Anterior cingulate cortex (tissue), 58 donors: ENCODE measurements at regions not wholly inside any gene's neighbourhood (a gene's known extent, or its start where the extent isn't known, plus 50 kb on each side); places are given as distances from the start of the nearest gene placed in this dataset.

Experiments
- DNase-seq, 58 donors: peaks; one replicate each; lab custom pipeline; 2025; lab: John Stamatoyannopoulos, UW

DNA sequence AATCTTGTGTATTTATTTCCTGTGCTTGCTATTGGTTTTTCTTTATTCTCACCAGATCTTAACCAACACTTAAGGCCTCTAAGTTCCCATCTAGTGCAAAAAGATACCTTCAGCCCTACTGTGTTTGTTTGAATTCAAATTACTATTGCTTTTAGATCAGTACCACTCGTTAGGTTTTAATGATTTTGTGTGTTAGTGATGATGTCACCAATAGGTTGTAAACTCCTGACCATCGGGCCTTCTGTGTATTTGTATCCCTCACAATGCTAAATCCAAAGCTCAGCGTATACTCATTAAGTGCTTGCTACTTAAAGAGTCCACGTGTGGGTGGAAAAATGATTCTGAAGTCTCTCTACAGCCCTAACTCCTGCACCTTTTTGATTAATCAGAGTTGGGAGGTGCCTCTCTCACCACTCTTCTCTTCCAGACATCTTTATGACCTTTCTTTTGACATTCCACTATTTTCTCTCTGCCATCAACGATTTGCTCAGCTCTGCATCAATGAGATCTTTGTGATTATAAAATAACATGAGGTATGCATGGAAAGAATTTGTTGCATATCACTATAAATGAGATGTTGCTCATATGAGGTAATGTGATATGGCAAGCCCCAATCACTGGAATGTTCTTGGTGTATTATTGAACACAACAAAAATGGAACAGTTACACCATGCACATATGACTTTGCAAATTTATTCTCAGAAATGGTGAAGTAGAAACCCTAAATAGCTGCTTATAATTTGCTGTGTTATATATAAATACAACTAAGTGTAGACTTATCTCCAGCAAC is 55.1 kb upstream of the LAMA2 start:
- DNase-seq, result no peak

- DNase-seq, result peak in 1 of 58 donors; percentile 2
Measured at GRCh38 chr6:128826606-128827005, 56.3 kb upstream of the LAMA2 start.

DNA sequence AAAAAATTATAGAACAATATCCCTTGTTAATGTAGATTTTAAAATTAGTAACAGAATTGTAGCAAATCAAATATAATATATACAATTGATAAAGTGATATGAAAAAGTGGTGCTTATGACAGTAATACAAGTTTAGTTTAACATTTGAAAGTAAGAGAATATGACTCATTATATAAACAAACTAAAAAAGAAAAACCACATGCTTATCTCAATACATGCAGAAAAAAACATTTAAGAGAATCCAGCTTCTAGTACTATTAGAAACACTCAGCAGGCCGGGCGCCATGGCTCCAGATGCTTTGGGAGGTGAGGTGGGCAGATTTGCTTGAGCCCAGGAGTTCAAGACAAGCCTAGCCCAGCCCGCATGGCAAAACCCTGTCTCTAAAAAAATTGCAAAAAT is 60.7 kb upstream of the LAMA2 start:
- DNase-seq, result no peak

GRCh38 chr6:128821116-128821515 is 61.8 kb upstream of the LAMA2 start:
- DNase-seq, result no peak

GRCh38 chr6:128808856-128809255 is 74.1 kb upstream of the LAMA2 start:
- no peak for DNase-seq

GRCh38 chr6:128807577-128807976 is 75.4 kb upstream of the LAMA2 start:
- no peak for DNase-seq

GRCh38 chr6:128806261-128806660 is 76.7 kb upstream of the LAMA2 start:
- no peak for DNase-seq

DNA sequence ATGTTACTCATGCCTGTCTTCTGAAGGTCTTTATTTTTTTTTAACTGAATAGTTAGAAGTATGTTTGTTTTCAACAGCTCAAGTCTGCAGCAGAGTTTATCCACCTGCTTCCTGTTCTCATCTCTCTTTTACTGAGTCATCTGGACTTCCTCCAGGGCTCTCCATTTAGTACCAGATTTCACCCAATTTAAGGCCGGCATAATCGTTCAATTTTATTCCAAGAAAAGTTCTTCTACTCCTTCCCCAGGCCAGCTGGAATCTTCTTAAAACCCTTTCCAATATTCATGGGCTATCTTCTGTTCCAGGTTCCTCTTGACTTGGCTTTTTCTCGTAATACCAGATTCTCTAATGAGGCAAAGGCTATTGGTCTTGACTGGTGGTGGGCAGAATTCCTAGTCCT is 79.0 kb upstream of the LAMA2 start:
- DNase-seq, result peak in 3 of 58 donors; percentile 5 to 26 (median 10)

- no peak for DNase-seq
Measured at GRCh38 chr6:128801621-128802020, 81.3 kb upstream of the LAMA2 start.

DNA sequence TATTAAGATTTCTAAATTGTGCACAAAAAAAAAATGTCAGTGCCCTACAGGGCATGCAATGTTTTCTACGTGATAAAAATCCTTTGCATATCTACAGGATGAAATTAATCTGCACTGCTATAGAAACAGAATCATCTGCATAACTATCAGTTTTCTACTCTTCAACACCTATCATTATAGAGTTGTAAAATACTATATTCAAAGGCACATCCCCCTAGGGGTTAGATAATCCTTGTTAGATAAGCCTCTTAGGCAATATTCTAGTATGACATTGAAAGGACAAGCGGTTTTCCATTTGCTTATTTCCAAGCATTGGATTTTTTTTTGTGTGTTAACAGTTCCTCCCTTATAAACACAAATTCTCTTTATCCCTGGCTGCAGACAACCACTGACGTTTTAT is 98.7 kb upstream of the LAMA2 start:
- no peak for DNase-seq

DNA sequence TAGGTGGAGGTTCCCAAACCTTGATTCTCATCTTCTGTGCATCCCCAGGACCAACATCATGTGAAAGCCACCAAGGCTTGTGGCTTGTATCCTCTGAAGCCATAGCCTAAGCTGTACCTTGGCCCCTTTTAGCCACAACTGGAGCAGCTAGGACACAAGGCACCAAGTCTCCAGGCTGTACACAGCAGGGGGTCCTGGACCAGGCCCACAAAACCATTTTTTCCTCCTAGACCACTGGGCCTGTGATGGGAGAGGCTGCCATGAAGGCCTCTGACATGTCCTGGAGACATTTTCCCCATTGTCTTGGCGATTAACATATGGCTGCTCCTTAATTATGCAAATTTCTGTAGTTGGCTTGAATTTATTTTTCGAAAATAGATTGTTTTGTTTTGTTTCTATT is 114.8 kb upstream of the LAMA2 start:
- no peak for DNase-seq

- no peak for DNase-seq
Measured at GRCh38 chr6:128767705-128768104, 115.2 kb upstream of the LAMA2 start.

DNA sequence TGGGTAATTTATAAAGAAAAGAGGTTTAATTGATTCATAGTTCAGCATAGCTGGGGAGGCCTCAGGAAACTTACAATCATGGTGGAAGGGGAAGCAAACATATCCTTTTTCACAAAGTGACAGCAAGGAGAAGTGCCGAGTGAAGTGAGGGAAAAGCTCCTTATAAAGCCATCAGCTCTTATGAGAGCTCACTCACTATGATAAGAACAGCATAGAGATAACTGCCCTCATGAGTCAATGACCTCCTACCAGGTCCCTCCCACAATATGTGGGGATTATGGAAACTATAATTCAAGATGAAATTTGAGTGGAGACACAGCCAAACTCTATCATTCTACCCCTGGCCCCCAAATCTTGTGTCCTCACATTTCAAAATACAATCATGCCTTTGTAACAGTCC is 115.8 kb upstream of the LAMA2 start:
- DNase-seq, result no peak

- DNase-seq, result no peak
Measured at GRCh38 chr6:128763599-128764300, 119.2 kb upstream of the LAMA2 start.

DNA sequence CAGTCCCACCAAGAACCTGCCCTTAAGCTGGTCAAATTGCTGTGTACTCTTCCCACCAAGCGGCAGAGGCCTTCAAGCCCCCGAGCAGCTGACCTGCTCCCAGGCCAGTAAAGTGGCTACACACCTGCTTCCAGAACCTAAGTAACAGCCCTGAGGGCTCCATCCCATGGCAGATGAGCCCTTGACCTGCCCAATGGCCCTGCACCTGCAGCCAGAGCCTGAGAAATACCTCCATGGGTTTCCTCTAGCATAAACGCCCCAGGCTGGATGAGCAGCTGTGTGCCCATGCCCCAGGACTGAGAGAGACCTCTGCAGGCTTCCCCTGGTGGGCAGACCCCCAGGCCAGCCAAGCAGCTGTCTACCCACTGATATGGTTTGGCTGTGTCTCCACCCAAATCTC is 123.0 kb upstream of the LAMA2 start:
- no peak for DNase-seq

DNA sequence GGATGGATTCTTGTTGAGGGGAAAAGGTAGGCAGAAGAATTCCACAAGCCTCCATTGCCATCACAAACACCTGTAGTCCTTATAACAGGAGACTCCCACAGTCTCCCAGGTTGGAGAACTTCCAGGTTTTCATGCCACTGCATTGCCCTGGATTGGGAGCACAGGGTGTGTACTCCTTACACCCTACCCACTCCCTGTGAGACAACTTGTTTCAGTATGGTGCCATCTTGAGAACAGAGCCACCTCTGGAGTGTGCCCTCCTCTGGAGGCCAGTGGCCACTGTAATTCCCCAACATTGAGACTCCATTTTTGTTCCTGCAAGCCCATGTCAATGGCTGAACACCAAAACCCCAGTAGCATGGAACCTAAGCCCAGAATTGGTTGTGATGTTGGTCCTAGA is 123.5 kb upstream of the LAMA2 start:
- DNase-seq, result no peak

DNA sequence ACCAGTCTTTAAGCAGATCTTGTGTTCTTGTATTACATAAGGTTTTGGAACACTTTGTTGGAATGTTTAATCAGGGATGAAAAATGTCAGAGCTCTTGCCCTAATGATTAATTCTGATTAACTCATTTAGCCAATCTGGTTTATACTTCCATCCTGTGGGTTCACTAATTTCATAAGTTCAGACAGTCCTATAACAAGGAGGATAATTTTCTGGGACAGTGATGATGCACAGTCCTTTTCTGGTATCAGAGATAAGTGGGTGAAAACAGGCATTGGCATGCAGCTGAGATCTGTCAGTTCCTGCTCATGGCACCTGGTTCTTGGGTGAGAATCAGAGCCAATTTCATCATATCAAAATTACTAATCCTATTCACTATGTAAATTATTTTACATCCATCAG is 125.0 kb upstream of the LAMA2 start:
- no peak for DNase-seq

- no peak for DNase-seq
Measured at GRCh38 chr6:128754658-128755256, 128.2 kb upstream of the LAMA2 start.

GRCh38 chr6:128743974-128744765 is 138.8 kb upstream of the LAMA2 start:
- DNase-seq, result peak in 1 of 58 donors; percentile 22

DNA sequence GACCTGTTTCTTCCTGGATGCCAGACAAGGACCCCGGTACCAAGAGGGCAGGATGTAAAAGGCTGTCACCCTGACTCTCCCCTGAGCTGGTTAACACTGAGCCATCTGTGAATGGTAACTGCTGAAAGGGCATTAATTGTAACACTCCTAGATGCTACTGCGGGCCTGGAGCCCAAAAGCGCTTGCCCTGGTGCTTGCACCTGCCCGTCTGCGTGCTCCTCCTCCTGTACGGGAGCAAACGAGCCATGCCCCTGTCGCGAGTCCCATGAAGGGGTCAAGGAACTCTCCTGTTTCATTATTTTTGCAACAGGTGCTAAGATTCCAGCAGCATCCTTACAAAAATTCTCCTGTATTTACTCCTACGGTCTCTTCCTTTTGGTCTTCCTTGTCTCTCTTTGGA is 140.0 kb upstream of the LAMA2 start:
- no peak for DNase-seq

GRCh38 chr6:128740951-128741350 is 142.0 kb upstream of the LAMA2 start:
- no peak for DNase-seq
